NCI-H69 (cell line): ENCODE measurements at regions not wholly inside any gene's neighbourhood (a gene's known extent, or its start where the extent isn't known, plus 50 kb on each side); places are given as distances from the start of the nearest gene placed in this dataset.

Source experiments
- DNase-seq: peaks from one replicate; lab custom pipeline; 2025; lab: John Stamatoyannopoulos, UW

DNA sequence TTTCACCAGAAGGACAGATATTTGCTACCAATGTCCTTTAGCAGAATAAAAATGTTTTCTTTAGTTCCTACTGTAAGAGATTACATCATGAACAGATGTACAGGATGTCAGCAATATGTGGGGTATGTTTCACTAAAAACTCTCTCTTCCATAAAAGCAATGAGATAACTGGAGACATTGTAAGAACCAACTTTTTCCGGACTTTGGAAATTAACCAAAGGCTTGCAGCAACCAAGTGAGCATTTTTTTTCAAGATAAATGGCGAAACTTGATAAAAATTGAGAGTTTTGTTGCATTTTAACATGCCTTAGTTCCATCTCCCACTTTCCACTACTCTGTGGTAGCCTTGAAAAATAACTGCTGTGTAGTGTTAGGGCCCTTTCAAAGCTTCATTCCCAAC lies 429.8 kb upstream of the CDH2 start:
- DNase-seq = no peak

DNA sequence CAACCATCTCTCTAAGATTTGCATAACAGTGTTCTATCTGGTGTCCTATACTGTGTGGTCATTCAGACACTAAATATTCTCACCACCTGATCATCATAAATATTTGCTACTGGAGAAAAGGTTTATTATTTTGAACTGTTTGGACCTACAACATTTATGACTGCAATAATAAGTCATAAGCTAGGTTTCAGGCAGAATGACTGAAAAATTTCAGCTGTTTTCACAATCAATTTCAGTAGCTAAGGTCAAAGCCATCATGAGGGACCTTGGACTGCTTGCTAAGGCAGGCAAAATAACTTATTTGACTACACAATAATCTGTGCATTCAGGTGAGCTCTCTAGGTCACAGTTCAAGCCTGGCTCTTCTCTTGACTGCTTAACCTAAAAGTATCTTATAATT lies 425.5 kb upstream of the CDH2 start:
- DNase-seq = no peak

DNA sequence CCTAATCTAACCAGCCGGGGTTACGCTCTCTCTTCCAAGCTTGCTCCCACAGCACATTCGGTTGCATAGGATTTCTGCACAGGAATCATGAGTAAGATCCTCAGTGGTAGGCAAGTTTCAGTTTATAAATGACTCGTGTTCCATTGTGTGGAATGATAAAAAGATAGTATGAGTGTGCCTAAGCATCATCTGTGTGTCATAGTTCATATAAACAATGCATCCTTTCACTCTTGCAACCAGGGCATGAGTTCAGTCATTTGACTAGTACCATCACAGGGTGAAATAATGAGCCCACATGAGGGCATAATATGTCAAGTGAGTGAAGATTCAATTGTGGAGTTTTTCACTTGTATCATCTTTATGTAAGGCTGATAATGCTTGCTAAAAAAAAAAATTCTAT lies 417.1 kb upstream of the CDH2 start:
- DNase-seq = no peak

DNA sequence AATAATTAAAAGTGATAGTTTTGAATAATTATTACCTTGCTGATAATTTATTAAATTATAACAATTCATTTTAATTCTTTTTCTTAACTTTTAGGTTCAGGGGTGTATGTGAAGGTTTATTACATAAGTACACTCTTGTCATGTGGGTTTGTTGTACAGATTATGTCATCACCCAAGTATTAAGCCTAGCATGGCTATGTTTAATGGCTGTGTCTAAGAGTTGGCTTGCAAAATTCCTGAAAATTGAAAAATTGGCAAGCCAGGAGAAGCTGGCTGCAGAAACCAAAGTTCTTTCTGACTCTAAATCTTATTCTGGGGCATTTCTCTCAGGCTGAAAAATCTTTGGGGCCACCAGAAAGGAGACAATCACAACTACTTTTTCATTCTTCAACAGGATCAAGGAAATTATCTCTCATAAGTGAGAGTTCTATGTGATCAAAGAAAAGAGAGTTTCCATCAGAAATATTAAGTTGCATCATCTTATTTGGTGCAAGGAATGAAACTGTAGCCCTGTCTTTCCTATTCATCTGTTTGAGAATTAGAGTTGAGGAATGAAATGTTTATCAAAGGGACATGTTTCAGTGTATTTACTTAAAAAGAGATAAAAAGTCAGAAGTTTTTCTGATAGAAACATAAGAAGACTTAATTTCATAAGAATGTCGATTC lies 412.1 kb upstream of the CDH2 start:
- no peak for DNase-seq

DNA sequence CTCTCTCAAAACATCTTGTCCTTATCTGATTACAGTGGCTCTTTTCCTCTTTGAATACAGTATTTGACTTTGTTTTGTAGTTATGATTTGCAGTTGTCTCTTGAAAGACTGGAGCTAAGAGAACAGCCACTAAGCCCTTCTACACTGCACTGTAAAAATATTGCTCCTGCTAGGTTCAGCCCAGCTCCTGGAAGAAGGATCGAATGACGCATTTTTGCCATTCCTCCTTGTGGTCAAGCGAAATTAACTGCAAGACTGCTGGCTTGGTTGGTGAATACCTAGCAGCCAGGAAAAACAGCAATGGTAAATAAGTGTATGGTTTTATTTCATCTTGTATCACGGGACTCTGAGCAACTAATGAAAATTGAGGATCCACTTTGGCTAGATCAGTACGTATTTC lies 407.8 kb upstream of the CDH2 start:
- no peak for DNase-seq

DNA sequence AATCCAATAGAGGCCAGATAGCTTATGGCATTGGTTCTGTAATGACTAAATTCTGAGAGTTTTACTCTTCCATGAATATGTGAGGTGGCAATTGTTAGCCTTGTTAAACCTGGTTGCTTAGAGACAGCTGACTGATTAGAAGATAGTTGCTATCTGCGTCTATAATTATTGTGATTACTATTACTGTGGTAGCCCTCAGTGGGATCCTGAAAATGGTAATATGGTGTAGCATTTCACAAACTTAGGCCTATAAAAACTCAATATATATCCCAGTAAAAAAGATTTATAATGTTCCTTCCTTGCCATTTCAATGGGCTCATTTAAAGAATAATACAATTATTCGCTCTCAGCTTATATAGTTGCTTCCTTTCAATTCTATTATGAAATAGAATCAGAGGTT lies 405.8 kb upstream of the CDH2 start:
- DNase-seq = peak; percentile 44

DNA sequence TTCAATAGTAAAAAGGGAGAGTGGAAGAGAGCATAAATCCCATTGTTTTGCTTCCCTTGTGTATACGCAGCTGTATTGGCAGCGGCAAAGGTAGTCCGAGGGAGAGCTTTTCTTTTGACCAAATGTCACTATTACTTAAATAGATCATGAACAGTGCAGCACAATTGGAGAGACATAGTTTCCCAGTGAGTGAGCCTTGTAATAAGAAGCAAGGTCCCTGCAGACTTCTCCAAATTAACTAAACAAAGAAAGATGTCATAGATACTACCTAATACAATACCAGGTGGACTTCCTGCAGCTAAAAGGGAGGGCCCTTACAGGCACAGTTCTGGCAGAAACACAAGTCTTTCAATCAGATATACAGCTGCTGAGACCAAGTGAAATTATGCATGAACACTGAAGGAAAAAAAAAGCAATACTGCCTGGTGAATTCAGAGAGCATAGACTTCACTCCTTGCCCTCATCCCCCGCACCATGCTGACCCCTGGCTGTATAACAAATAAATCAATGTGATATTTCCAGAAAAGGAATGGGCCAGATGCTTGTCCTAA lies 404.7 kb upstream of the CDH2 start:
- DNase-seq = peak; percentile 94

DNA sequence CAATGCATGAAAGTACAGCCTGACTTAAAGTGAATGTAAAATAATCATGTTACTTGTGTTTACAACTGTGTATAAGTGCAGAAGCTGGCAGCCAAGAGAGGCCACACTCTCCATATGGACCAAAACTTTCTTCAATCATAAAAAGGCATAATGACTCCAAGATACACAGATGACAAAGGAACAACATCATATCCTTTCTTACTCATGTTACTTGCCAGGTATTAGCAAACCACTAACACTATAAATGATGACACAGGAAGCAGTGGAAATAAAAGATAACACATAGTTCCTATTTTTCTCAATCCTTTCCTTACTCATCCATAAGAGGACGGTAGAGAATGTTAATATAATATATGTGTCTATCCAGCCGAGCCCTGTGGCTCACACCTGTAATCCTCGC lies 400.0 kb upstream of the CDH2 start:
- DNase-seq = no peak

DNA sequence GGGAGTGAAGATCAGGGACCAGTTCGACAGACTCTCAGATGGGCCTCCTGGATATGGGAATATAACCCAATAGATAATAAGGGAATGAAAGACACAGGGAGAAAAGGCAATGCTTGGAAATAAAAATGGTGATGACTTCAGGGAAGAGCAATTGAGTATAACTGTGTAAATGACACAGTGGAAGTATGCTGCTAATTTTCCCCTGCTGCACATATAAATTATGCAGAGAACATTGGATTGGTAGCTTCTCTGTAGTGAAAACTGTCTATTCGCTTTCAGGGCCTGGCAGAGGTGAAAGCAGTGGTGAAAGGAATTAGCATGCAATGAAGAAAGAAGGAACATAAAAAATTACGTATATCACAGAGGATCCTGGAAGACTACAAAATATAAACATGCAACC lies 398.2 kb upstream of the CDH2 start:
- no peak for DNase-seq

DNA sequence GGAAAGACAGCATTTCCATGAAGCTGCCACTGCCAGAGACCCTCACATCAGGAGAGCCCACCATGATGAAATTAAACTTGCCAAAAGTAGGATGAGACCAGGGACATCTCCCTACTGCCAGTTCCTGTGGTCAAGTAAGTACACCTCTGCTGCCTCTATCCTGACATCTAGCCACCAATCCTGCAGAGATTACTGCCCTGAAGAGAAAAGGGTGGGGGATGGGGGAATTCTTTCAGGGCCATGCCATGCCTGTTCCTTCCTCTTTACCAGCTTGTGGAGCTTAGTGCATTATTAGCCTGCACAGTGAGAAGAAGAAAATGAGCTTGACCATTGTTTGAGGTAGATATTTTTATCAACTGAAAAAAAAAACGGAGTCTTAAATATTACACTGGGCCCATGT lies 397.2 kb upstream of the CDH2 start:
- DNase-seq = no peak

DNA sequence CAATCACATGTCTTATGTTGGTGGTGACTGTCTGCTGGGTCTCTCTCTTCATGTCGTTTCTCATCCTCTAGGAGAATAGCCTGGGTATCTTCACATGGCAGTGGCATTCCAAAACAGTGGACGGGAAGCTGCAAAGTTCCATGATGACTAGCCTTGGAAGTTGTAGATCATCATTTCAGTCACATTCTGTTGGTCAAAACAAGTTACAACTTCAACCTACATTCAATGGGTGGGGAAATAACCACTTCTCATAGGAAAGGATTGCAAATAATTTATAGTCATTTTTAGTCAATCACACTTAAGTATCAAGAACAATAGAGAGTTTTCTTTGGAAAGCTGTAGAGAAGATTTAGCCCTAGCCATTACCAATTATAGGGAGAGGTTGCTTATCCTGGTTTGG lies 395.0 kb upstream of the CDH2 start:
- no peak for DNase-seq

DNA sequence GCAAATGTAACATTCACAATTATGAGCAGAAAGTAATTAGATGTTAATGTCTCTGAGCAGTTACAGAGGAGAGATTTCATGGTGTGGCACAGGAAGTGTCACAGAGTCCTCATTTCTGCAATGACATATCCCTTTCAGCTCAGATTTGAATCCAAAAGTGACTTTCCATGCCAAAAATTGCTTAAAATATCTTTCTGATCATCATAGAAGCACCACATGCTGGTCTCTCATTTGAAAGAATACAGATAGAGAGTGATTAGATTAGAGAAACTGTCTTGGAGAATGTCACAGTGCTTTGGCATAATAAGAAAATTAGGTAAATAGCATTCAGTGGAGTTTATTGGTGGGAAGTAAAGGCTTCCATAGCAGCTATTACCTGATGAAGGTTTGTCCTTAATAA lies 383.4 kb upstream of the CDH2 start:
- no peak for DNase-seq

DNA sequence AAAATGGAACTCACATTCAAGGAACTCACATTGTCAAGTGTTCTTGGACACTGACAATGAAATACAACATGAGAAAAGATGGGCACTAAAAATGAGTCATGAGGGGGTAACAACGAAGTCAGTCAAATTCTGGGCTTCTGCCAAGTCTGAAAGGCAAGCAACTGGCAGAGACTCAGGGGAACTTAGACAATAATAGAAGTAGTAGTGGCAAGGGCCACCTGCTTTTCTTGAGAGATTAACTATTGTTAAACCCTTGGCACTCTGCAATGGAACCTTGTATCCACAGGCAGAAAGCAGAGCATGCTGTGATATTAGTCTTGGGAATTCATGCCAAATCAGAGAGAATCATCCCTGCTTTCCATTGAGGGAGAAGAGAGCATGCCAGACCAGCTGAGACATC lies 382.6 kb upstream of the CDH2 start:
- peak; percentile 34 for DNase-seq

DNA sequence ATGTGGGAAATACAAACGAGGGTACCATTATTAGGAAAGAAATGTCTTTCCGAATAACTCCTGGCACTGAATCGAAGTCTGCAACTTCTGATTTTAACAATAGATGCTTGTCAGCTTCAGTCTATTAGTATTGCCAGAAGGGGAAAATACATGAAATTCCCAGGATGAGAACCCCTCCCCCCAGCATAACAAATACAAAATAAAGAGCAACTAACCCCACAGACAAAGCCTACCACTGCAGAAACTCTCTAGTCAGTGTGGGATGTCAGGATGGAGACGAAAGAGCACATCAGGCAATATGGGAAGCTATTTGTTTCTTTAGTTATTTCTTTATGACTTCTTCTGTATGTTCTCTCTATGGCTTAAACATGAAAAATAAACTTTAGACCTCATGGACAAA lies 365.0 kb upstream of the CDH2 start:
- DNase-seq = no peak

DNA sequence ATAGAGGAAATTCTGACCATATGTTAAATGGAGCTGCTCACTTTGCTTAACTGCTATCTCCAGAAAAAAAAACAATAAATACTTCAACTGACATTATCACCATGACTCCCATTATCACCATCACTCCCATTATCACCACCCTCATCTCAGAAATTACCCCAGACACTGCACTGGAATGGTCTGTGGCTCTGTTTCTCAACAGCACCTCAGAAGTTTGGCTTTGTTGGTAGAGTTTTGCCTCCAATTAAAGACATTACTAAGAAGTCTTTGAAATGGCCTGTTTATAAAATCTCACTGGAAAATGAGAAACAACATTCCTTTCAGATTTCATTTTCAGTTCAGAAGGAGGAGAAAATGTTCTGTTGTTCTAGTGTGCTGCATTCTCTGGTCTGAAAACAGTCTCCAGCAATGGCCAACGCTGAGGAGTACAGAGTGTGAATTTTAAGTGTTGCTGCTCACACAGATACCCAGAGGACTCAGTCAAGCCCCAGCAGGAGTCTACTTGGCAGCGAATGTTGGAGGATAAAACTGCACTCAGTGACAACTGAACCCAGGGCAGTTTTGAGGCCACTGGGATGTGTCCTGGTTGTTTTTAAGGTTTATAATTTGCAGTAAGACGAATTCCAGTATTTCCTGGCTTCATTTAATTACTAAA lies 364.5 kb upstream of the CDH2 start:
- no peak for DNase-seq

DNA sequence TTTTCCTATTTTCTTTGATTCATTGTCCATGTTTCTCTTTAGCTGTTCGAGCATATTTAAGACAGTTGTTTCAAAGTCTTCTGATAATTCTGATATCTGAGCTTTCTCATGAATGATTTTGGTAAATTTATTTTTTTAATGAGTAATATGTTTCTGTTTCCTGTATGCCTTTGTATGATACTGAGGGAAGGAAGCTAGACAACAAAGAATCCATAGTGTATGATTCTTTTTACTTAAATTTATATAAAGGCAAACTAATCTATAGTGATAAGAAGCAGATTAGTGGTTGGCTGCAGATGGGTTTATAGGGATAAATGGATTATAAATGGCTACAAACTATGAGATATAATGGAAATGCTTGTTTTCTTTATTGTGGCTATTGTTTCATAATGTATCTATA lies 352.7 kb upstream of the CDH2 start:
- no peak for DNase-seq

DNA sequence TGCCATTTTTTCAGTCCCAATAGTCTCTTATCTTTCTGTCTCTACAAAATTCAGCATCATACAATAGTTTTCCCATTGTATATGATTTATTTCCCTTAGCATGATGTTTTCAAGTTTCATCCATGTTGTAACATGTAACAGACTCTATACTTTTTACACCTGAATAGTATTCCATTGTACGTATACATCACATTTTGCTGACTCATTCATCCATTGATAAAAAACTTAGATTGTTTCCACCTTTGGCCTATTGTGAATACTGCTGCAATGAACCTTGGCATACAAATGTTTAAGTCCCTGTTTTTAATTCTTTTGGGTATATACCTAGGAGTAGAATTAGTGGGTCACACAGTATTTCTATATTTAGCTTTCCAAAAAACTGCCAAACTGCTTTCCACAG lies 349.3 kb upstream of the CDH2 start:
- DNase-seq = no peak

DNA sequence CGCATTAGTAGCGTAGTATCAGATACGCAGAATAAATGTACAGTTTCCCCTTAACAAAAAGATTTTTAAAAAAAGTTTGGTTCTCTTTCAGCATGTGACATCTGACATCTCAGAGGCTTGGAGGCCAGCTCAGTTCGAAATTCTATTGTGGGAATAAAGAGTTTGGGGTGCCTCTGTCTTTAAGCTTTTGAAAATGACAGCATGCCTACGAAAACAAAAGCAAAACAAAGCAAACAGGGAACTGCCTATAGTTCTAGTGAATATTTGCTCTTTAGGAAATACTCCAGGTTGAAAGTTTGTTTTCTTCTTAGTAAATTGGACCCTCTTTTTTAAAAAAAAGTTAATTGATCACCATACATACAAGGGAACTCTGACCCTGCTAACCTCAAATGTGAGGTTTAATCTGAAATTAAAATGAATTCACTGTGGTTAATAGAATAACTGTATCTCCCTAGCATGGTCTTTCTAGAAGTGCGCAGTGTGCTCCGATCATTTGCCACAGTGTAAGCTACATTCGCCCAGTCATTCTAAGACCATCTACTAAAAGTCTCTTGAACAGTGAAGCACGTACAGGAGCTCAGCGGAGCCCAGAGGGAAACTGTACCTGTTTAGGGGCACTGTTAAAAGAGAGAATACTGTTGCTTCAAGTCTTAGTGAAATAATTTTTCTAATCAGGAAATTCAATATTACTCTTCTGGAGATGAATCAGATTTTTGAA lies 347.0 kb upstream of the CDH2 start:
- no peak for DNase-seq

DNA sequence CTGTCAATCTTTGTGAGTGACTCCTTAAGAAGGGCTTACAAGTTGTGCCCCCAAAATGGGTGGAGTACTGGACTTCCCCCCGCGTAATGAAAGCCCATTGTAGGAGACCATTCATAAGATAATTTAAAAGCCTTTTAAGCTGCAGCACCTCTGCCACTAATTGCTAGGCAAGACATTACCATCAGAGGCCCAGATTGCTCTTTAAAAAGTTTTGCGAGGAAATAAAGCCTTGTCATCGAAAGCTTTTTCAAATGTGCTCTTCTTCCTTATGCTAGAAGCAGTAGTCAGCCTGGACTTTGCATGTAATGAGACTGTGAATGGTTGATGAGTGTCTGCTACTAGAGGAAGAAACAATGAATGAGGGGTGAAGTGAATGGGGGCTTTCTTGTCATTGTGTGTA lies 345.3 kb upstream of the CDH2 start:
- no peak for DNase-seq

DNA sequence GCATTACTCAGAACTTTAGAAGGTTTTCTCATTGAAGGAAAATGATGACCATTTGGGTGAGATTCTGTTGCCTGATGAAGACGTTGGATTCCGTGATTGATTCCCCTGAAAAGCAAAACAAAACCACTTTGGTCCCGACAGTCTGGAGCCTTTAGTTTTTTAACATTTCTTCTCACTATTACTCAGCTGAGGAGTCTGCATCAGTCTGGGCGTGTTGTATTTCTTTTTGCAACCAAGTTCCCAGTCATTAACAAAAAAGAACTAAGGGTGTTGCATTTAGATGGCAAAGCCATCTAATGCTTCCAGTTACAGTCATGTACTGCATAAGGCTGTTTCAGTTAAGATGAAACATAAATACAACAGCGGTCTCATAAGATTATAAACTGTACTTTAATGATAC lies 343.1 kb upstream of the CDH2 start:
- DNase-seq = no peak

DNA sequence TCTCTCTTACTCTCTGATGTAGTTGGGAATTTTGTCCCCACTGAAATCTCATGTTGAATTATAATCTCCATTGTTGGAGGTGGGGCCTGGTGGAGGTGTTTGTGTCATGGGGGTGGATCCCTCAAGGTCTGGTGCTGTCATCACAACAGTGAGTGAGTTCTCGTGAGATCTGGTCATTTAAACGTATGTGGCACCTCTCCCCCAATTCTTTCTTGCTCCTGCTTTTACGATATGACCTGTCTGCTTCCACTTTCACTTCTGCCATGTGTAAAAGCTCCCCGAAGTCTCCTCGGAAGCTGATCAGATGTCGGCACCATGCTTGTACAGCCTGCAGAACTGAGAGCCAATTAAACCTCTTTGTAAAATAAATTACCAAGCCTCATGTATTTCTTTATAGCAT lies 337.8 kb upstream of the CDH2 start:
- no peak for DNase-seq

DNA sequence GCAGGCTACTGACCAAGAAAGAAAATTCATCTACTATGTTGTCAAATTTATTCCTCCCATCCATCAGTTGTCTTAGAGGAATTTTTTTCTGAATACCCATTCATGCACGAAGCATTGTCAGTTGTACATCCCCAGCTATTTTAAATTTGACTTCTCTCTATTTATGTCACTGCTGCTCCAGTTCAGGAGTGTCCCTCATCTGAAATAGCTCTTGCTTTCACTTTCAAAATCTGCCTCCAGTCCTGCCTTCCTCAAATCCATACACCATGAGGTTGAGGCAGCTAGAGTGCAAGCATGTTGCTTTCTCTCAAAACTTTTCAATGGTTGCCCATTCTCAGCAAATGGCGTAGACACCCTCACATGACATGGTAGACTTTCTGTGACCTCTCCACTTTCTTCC lies 335.4 kb upstream of the CDH2 start:
- DNase-seq = no peak

DNA sequence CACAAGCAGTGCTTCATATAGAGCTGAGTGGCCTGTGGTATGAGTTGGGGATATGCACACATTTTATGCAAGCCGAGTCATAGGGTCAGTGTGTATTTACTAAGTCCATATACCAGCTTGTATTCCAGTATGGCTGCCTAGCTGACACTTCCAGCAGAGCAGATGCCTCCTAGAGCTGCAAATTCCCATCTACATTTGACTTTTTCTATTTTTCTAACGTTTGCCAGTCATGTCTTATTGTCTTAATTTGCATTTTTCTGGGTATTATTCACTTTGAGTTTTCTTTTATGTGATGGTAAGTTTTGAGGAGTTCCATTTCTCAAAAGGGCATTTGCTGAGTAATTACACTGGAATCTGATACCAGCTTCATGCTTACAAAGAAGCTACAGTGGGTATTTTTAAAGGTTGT lies 334.5 kb upstream of the CDH2 start:
- DNase-seq = no peak
